KOPT-K1 (cell line): ENCODE measurements at regions not wholly inside any gene's neighbourhood (a gene's known extent, or its start where the extent isn't known, plus 50 kb on each side); places are given as distances from the start of the nearest gene placed in this dataset.
"Not testable (repeated sequence)": the region's sequence is repeated elsewhere in the genome, so short reads cannot be mapped to it uniquely, and the experiment has no call there.

Experiments used
- H3K27ac ChIP-seq: fragments of 200-600 bp; sonication (generic); 2 replicates; pipeline ENCODE4 v1.5.1; 2016; ENCODE audit warnings: antibody characterized with exemption, mild to moderate bottlenecking, low read depth, low read length; ENCODE audit not compliant: poor library complexity, severe bottlenecking
- H3K36me3 ChIP-seq: fragments of 200-600 bp; sonication (generic); 2 replicates; pipeline ENCODE4 v1.5.1; 2017; ENCODE audit warnings: antibody characterized with exemption, mild to moderate bottlenecking, low read length, moderate library complexity; ENCODE audit not compliant: insufficient read depth
- H3K9me3 ChIP-seq: fragments of 200-600 bp; sonication (generic); 2 replicates; pipeline ENCODE4 v1.5.1; 2017; ENCODE audit warnings: antibody characterized with exemption, low read length, mild to moderate bottlenecking; ENCODE audit not compliant: insufficient read depth, poor library complexity, severe bottlenecking

- Histone ChIP-seq H3K9me3 (no peaks in the 10 kb centered on the region), H3K27ac (no peak overlapping the region), H3K36me3 (no peaks in the 10 kb centered on the region)
Measured at GRCh38 chr10:123361832-123362231, 207.6 kb downstream of the BUB3 start.

GRCh38 chr10:123367195-123367594 lies 213.0 kb downstream of the BUB3 start:
- Histone ChIP-seq H3K36me3 (no peaks in the 10 kb centered on the region), H3K9me3 (peaks cover 4% of the 10 kb centered on the region), H3K27ac (no peak overlapping the region)

- not testable (repeated sequence) for H3K9me3 ChIP-seq, H3K36me3 ChIP-seq, H3K27ac ChIP-seq
Measured at GRCh38 chr10:123371626-123372025, 217.4 kb downstream of the BUB3 start.

- peaks cover 4% of the 10 kb centered on the region for H3K9me3 ChIP-seq
- H3K27ac ChIP-seq, result no peak overlapping the region
Measured at GRCh38 chr10:123373591-123373990, 219.4 kb downstream of the BUB3 start.

GRCh38 chr10:123375097-123375496 lies 220.9 kb downstream of the BUB3 start:
- peaks cover 3% of the 10 kb centered on the region for H3K9me3 ChIP-seq
- no peak overlapping the region for H3K27ac ChIP-seq
- H3K36me3 ChIP-seq, result no peaks in the 10 kb centered on the region

More at GRCh38 chr10:123373591-123373990, 219.4 kb downstream of the BUB3 start:
- no peaks in the 10 kb centered on the region for H3K36me3 ChIP-seq

- H3K27ac ChIP-seq, result no peak overlapping the region
- no peaks in the 10 kb centered on the region for H3K9me3 ChIP-seq
- H3K36me3 ChIP-seq, result no peaks in the 10 kb centered on the region
Measured at GRCh38 chr10:123375738-123376137, 221.5 kb downstream of the BUB3 start.

- Histone ChIP-seq H3K36me3 (no peaks in the 10 kb centered on the region), H3K9me3 (no peaks in the 10 kb centered on the region), H3K27ac (no peak overlapping the region)
Measured at GRCh38 chr10:123377883-123378282, 223.7 kb downstream of the BUB3 start.

- H3K27ac ChIP-seq, result no peak overlapping the region
- H3K9me3 ChIP-seq, result no peaks in the 10 kb centered on the region
- H3K36me3 ChIP-seq, result no peaks in the 10 kb centered on the region
Measured at GRCh38 chr10:123378302-123378701, 224.1 kb downstream of the BUB3 start.

- H3K9me3 ChIP-seq, result no peaks in the 10 kb centered on the region
- H3K36me3 ChIP-seq, result no peaks in the 10 kb centered on the region
- H3K27ac ChIP-seq, result no peak overlapping the region
Measured at GRCh38 chr10:123379156-123379555, 225.0 kb downstream of the BUB3 start.

GRCh38 chr10:123380491-123381085 lies 226.4 kb downstream of the BUB3 start:
- Histone ChIP-seq H3K36me3 (no peaks in the 10 kb centered on the region), H3K27ac (no peak overlapping the region), H3K9me3 (peaks cover 7% of the 10 kb centered on the region)

GRCh38 chr10:123381224-123381623 lies 227.0 kb downstream of the BUB3 start:
- Histone ChIP-seq H3K9me3 (peaks cover 11% of the 10 kb centered on the region), H3K36me3 (no peaks in the 10 kb centered on the region), H3K27ac (no peak overlapping the region)

- Histone ChIP-seq H3K36me3 (no peaks in the 10 kb centered on the region), H3K9me3 (peaks cover 22% of the 10 kb centered on the region), H3K27ac (no peak overlapping the region)
Measured at GRCh38 chr10:123382491-123382890, 228.3 kb downstream of the BUB3 start.

GRCh38 chr10:123385508-123386080 lies 231.4 kb downstream of the BUB3 start:
- H3K9me3 ChIP-seq, result peaks cover 43% of the 10 kb centered on the region
- no peak overlapping the region for H3K27ac ChIP-seq
- H3K36me3 ChIP-seq, result no peaks in the 10 kb centered on the region

GRCh38 chr10:123389520-123389919 lies 235.3 kb downstream of the BUB3 start:
- peaks cover 48% of the 10 kb centered on the region for H3K9me3 ChIP-seq
- no peak overlapping the region for H3K27ac ChIP-seq
- H3K36me3 ChIP-seq, result no peaks in the 10 kb centered on the region

GRCh38 chr10:123390332-123390731 lies 236.1 kb downstream of the BUB3 start:
- Histone ChIP-seq H3K9me3 (peaks cover 50% of the 10 kb centered on the region), H3K27ac (no peak overlapping the region), H3K36me3 (no peaks in the 10 kb centered on the region)

- Histone ChIP-seq H3K36me3 (no peaks in the 10 kb centered on the region), H3K27ac (no peak overlapping the region), H3K9me3 (peaks cover 50% of the 10 kb centered on the region)
Measured at GRCh38 chr10:123390874-123391273, 236.7 kb downstream of the BUB3 start.
